ENCODE measurements at regions not wholly inside any gene's neighbourhood (a gene's known extent, or its start where the extent isn't known, plus 50 kb on each side); places are given as distances from the start of the nearest gene placed in this dataset.

- no peak for DNase-seq
- Mint-ChIP-seq H3K4me1 (ENCODE audit: low read depth) (no peaks in the 10 kb centered on the region), H3K4me3 (no peak overlapping the region), H3K9me3 (no peaks in the 10 kb centered on the region), H3K36me3 (no peaks in the 10 kb centered on the region), H3K27me3 (peaks cover 4% of the 10 kb centered on the region), H3K27ac (no peak overlapping the region)
- ChIA-PET CTCF (interaction anchor here (1.0 kb wide), 1 partner anchor 45 kb away, joined by 3 read pairs; no protein-coding TSS in a partner anchor), POLR2A (no interaction called here)
- intact Hi-C loops (cut with micrococcal nuclease): no loop called here
Observed at GRCh38 chr13:74662905-74663304, 528.7 kb upstream of the KLF12 start.

GRCh38 chr13:74661851-74662250 is 527.6 kb upstream of the KLF12 start:
- Mint-ChIP-seq H3K27me3 (peaks cover 4% of the 10 kb centered on the region), H3K4me1 (ENCODE audit: low read depth) (no peaks in the 10 kb centered on the region), H3K36me3 (no peaks in the 10 kb centered on the region), H3K4me3 (no peak overlapping the region), H3K27ac (no peak overlapping the region), H3K9me3 (no peaks in the 10 kb centered on the region)
- ChIA-PET CTCF (no interaction called here), POLR2A (no interaction called here)
- DNase-seq: no peak
- intact Hi-C loops (cut with micrococcal nuclease): no loop called here

GRCh38 chr13:74657765-74658164 is 523.6 kb upstream of the KLF12 start:
- no peak for DNase-seq
- POLR2A ChIA-PET: no interaction called here
- CTCF ChIA-PET: no interaction called here
- Mint-ChIP-seq H3K27ac (no peak overlapping the region), H3K27me3 (peaks cover 2% of the 10 kb centered on the region), H3K4me1 (ENCODE audit: low read depth) (no peaks in the 10 kb centered on the region), H3K9me3 (no peaks in the 10 kb centered on the region), H3K36me3 (no peaks in the 10 kb centered on the region), H3K4me3 (no peak overlapping the region)
- intact Hi-C loops (cut with micrococcal nuclease): no loop called here

GRCh38 chr13:74651121-74651520 is 516.9 kb upstream of the KLF12 start:
- Mint-ChIP-seq H3K4me1 (ENCODE audit: low read depth) (no peaks in the 10 kb centered on the region), H3K27me3 (peaks cover 5% of the 10 kb centered on the region), H3K4me3 (no peak overlapping the region), H3K9me3 (no peaks in the 10 kb centered on the region), H3K27ac (no peak overlapping the region), H3K36me3 (no peaks in the 10 kb centered on the region)
- ChIA-PET POLR2A (no interaction called here), CTCF (no interaction called here)
- intact Hi-C loops (cut with micrococcal nuclease): no loop called here
- no peak for DNase-seq

- CTCF ChIA-PET: no interaction called here
- DNase-seq: no peak
- Mint-ChIP-seq H3K36me3 (no peaks in the 10 kb centered on the region), H3K9me3 (no peaks in the 10 kb centered on the region), H3K27me3 (peaks cover 5% of the 10 kb centered on the region), H3K27ac (no peak overlapping the region), H3K4me3 (no peak overlapping the region), H3K4me1 (ENCODE audit: low read depth) (no peaks in the 10 kb centered on the region)
- intact Hi-C loops (cut with micrococcal nuclease): no loop called here
- POLR2A ChIA-PET: no interaction called here
Observed at GRCh38 chr13:74647991-74648390, 513.8 kb upstream of the KLF12 start.

GRCh38 chr13:74647211-74647610 is 513.0 kb upstream of the KLF12 start:
- H3K4me1 Mint-ChIP-seq (ENCODE audit: low read depth): no peaks in the 10 kb centered on the region
- H3K36me3 Mint-ChIP-seq: no peaks in the 10 kb centered on the region
- no peak for DNase-seq
- H3K9me3 Mint-ChIP-seq: no peaks in the 10 kb centered on the region
- CTCF ChIA-PET: no interaction called here
- peaks cover 3% of the 10 kb centered on the region for H3K27me3 Mint-ChIP-seq
- no peak overlapping the region for H3K27ac Mint-ChIP-seq
- intact Hi-C loops (cut with micrococcal nuclease): no loop called here
- H3K4me3 Mint-ChIP-seq: no peak overlapping the region
- POLR2A ChIA-PET: no interaction called here

GRCh38 chr13:74646091-74646490 is 511.9 kb upstream of the KLF12 start:
- DNase-seq: no peak
- Mint-ChIP-seq H3K9me3 (no peaks in the 10 kb centered on the region), H3K27me3 (peaks cover 3% of the 10 kb centered on the region), H3K4me3 (no peak overlapping the region), H3K27ac (no peak overlapping the region), H3K36me3 (no peaks in the 10 kb centered on the region), H3K4me1 (ENCODE audit: low read depth) (no peaks in the 10 kb centered on the region)
- ChIA-PET POLR2A (no interaction called here), CTCF (no interaction called here)
- intact Hi-C loops (cut with micrococcal nuclease): no loop called here

GRCh38 chr13:74645586-74645985 is 511.4 kb upstream of the KLF12 start:
- no peaks in the 10 kb centered on the region for H3K36me3 Mint-ChIP-seq
- peaks cover under 1% of the 10 kb centered on the region for H3K27me3 Mint-ChIP-seq
- DNase-seq: no peak
- H3K9me3 Mint-ChIP-seq: no peaks in the 10 kb centered on the region
- H3K4me3 Mint-ChIP-seq: no peak overlapping the region
- intact Hi-C loops (cut with micrococcal nuclease): no loop called here
- ChIA-PET POLR2A (interaction anchor here (0.7 kb wide), 1 partner anchor 9 kb away, joined by 3 read pairs; no protein-coding TSS in a partner anchor), CTCF (no interaction called here)
- no peak overlapping the region for H3K27ac Mint-ChIP-seq
- H3K4me1 Mint-ChIP-seq (ENCODE audit: low read depth): no peaks in the 10 kb centered on the region

GRCh38 chr13:74644229-74644628 is 510.0 kb upstream of the KLF12 start:
- Mint-ChIP-seq H3K4me1 (ENCODE audit: low read depth) (peaks cover 2% of the 10 kb centered on the region), H3K27me3 (no peaks in the 10 kb centered on the region), H3K36me3 (no peaks in the 10 kb centered on the region), H3K27ac (no peak overlapping the region), H3K9me3 (no peaks in the 10 kb centered on the region), H3K4me3 (no peak overlapping the region)
- no peak for DNase-seq
- POLR2A ChIA-PET: no interaction called here
- CTCF ChIA-PET: no interaction called here
- intact Hi-C loops (cut with micrococcal nuclease): no loop called here

- no peaks in the 10 kb centered on the region for H3K9me3 Mint-ChIP-seq
- CTCF ChIA-PET: no interaction called here
Observed at GRCh38 chr13:74641586-74641985, 507.4 kb upstream of the KLF12 start.

GRCh38 chr13:74633734-74634133 is 499.5 kb upstream of the KLF12 start:
- no peaks in the 10 kb centered on the region for H3K4me1 Mint-ChIP-seq (ENCODE audit: low read depth)
- intact Hi-C loops (cut with micrococcal nuclease): no loop called here
- POLR2A ChIA-PET: no interaction called here
- no peaks in the 10 kb centered on the region for H3K36me3 Mint-ChIP-seq
- no peak for DNase-seq
- no peak overlapping the region for H3K4me3 Mint-ChIP-seq
- H3K9me3 Mint-ChIP-seq: peaks cover 7% of the 10 kb centered on the region
- H3K27me3 Mint-ChIP-seq: peaks cover 2% of the 10 kb centered on the region
- no peak overlapping the region for H3K27ac Mint-ChIP-seq
- CTCF ChIA-PET: no interaction called here

More at GRCh38 chr13:74641586-74641985, 507.4 kb upstream of the KLF12 start:
- Mint-ChIP-seq H3K27me3 (no peaks in the 10 kb centered on the region), H3K27ac (no peak overlapping the region), H3K4me3 (no peak overlapping the region), H3K4me1 (ENCODE audit: low read depth) (peaks cover 2% of the 10 kb centered on the region), H3K36me3 (no peaks in the 10 kb centered on the region)
- intact Hi-C loops (cut with micrococcal nuclease): no loop called here
- DNase-seq: no peak
- POLR2A ChIA-PET: interaction anchor here (0.8 kb wide), 1 partner anchor 145 kb away, joined by 3 read pairs; no protein-coding TSS in a partner anchor

GRCh38 chr13:74629985-74630384 is 495.8 kb upstream of the KLF12 start:
- no peaks in the 10 kb centered on the region for H3K4me1 Mint-ChIP-seq (ENCODE audit: low read depth)
- CTCF ChIA-PET: no interaction called here
- no peaks in the 10 kb centered on the region for H3K36me3 Mint-ChIP-seq
- peaks cover 3% of the 10 kb centered on the region for H3K27me3 Mint-ChIP-seq
- DNase-seq: no peak
- intact Hi-C loops (cut with micrococcal nuclease): no loop called here
- peaks cover 7% of the 10 kb centered on the region for H3K9me3 Mint-ChIP-seq
- no peak overlapping the region for H3K4me3 Mint-ChIP-seq
- H3K27ac Mint-ChIP-seq: no peak overlapping the region
- POLR2A ChIA-PET: no interaction called here

- intact Hi-C loops (cut with micrococcal nuclease): no loop called here
- ChIA-PET POLR2A (no interaction called here), CTCF (no interaction called here)
- Mint-ChIP-seq H3K4me3 (no peak overlapping the region), H3K36me3 (no peaks in the 10 kb centered on the region), H3K9me3 (peaks cover 7% of the 10 kb centered on the region), H3K27ac (no peak overlapping the region), H3K27me3 (peaks cover 7% of the 10 kb centered on the region), H3K4me1 (ENCODE audit: low read depth) (no peaks in the 10 kb centered on the region)
- DNase-seq: no peak
Observed at GRCh38 chr13:74625541-74625940, 491.3 kb upstream of the KLF12 start.

GRCh38 chr13:74623761-74624160 is 489.6 kb upstream of the KLF12 start:
- H3K4me1 Mint-ChIP-seq (ENCODE audit: low read depth): no peaks in the 10 kb centered on the region
- no peaks in the 10 kb centered on the region for H3K9me3 Mint-ChIP-seq
- CTCF ChIA-PET: no interaction called here
- H3K36me3 Mint-ChIP-seq: no peaks in the 10 kb centered on the region
- no peak overlapping the region for H3K27ac Mint-ChIP-seq
- H3K27me3 Mint-ChIP-seq: peaks cover 6% of the 10 kb centered on the region
- H3K4me3 Mint-ChIP-seq: no peak overlapping the region
- no peak for DNase-seq
- POLR2A ChIA-PET: no interaction called here
- intact Hi-C loops (cut with micrococcal nuclease): no loop called here
